ENCODE measurements at regions not wholly inside any gene's neighbourhood (a gene's known extent, or its start where the extent isn't known, plus 50 kb on each side); places are given as distances from the start of the nearest gene placed in this dataset.

DNA sequence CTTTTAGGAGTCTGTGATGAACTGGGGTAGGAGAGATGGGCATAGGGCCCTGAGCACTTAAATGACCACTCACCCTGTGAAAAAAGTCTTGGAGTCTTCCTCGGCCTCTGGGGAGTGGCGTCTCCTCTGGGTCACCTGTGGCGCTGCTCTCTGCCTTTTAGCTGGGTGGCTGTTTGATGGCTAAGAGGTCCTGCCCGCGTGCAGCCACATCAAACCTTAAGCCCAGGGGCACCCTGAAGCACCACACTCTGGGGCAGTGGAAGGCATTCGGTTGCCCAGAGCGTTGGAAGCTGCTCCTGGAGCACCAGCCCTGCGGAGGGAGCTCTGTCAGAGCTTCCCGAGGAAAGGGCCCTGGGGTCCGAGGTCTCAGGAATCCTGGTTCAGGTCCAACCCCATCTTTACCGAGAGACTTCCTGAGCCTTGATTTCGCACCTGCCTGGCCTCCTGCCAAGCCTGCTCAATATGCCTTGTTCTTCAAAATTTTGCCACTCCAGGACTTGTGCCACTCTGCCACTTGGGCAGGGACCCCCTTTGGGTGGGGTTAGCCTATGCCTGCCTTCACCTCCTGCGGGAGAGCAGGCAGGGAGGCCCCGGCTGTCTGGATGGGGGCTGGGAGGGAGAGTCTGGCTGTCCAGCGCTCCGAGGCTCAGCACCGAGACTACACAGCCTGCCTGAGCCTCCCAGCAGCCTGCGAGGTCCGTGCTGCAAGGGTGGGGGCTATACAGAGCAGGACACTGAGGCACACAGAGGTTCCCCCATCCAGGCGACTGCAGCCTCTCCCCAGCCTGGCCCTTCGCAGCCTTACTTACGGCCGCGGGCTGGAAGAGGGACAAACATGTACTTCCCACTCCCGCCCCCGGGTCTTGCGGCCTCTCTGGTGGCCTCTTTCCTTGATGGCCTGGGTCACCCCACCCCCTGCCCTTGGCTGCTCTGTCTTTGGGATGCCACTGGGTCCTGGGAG is 63.4 kb upstream of the RNU6ATAC start:
- DNase-seq (ENCODE audit: low spot score in 2 of 2) (no peak), FAIRE-seq (no peak)

GRCh38 chr9:134228649-134229048 is 64.3 kb upstream of the RNU6ATAC start:
- DNase-seq (ENCODE audit: low spot score in 2 of 2) = no peak
- no peak for FAIRE-seq

GRCh38 chr9:134229466-134230091 is 65.2 kb upstream of the RNU6ATAC start:
- DNase-seq (ENCODE audit: low spot score in 2 of 2) = no peak
- no peak for FAIRE-seq

GRCh38 chr9:134230092-134230941 is 66.0 kb upstream of the RNU6ATAC start:
- FAIRE-seq (no peak), DNase-seq (ENCODE audit: low spot score in 2 of 2) (no peak)

GRCh38 chr9:134230942-134231325 is 66.6 kb upstream of the RNU6ATAC start:
- no peak for FAIRE-seq
- no peak for DNase-seq (ENCODE audit: low spot score in 2 of 2)

DNA sequence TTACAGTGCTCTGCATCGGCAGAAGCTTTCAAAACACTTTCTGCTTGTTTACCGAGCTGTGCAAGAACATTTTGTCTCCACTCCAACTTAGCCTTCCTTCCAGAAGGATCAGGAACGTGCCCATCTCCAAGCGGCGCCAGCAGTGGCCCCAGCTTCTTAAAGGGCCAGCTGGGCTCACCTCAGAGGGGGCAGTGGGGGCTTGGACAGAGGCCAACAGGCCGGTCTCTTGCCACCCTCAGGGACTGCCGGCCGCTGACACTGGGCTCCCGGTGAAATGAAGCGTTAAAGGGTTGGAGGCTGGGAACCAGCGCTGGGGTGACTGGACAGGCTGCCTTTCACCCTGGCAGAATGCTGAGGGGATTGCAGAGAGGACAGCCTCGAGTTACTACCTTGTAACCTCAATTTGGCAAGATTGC is 67.0 kb upstream of the RNU6ATAC start:
- FAIRE-seq (no peak), DNase-seq (ENCODE audit: low spot score in 2 of 2) (no peak)

DNA sequence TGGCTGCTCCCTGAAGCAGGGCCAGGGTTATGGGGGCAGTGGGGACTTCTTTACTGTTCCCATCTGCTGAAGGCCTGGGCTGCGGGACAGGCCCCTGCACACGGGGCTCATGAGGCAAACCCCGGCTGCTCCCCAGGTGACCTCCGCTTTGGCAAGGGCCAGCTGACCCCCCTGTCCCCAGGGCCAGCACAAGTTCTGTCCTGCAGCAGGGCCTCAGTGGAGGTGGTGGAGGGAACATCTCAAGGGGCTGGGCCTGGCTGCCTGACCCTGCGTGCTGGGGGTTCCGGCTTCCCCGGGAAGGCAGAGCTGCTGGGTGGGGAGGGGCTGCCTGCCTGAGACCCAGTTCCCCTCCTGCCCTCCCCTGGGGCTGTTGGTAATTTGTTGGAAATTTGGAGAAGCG is 67.4 kb upstream of the RNU6ATAC start:
- FAIRE-seq (no peak), DNase-seq (ENCODE audit: low spot score in 2 of 2) (no peak)

DNA sequence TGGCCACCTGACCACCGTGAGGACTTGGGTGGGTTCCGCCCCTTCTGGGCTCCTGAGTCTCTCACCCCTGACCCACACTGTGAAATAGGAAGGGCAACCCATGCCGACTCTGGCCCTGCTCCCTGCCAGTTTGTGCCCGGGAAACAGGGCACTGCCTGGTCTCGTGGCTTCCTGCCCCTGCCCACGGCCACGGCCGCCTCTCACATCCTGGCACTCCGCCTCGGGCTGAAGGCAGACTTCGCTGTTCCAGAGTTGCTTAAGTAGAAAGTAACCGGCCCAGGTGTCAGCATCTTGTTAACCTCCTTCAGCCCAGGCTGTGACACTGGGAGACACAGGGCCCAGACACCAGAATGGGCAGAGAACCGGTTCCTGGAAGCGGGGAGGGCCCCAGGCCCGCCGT is 68.7 kb upstream of the RNU6ATAC start:
- DNase-seq (ENCODE audit: low spot score in 2 of 2) (no peak), FAIRE-seq (no peak)

- DNase-seq (ENCODE audit: low spot score in 2 of 2) (no peak), FAIRE-seq (no peak)
These were observed 69.8 kb upstream of the RNU6ATAC start for GRCh38 chr9:134234001-134234660.

GRCh38 chr9:134234687-134235359 is 70.5 kb upstream of the RNU6ATAC start:
- no peak for FAIRE-seq
- no peak for DNase-seq (ENCODE audit: low spot score in 2 of 2)

DNA sequence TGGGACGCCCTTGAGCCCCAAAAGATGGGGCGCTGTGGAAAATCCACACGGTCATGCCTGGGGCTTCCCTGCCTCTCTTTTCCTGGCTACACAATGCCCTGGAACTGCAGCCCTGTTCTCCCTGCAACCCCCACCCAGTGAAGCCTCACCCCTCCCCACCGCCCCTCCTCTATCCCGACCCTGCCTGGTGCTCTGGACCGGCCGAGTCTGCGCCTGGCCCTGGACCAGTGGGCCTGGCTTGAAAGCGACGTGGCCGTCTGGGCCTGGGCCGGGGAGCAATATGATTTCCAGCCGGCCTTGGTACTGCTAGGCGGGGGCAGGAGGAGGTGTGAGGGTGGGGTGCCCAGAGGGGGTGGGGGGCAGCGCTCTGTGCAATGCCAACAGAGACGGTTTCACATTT is 71.0 kb upstream of the RNU6ATAC start:
- no peak for FAIRE-seq

DNA sequence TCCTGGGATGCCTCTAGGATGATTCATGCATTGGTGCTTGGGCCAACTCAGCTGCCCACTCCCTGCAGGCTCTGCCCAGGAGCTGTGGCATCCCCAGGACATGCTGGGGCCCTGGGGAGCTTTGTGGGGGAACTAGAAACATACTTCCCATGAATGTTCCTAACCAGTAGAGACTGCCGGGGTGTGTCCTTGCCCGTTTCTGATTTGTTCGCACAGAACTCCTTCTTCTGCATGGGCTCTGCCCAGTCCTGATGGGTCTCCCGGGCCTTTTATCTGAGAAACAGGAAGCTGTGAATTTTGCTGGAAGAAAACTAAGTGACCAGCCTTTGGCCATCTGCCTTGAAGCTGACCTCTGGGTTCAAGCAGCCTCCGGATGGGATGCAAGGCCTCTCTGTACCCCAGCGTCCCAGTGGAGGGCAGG is 71.6 kb upstream of the RNU6ATAC start:
- DNase-seq (ENCODE audit: low spot score in 2 of 2) = no peak
- no peak for FAIRE-seq

More for the DNA sequence above, 71.0 kb upstream of the RNU6ATAC start:
- no peak for DNase-seq (ENCODE audit: low spot score in 2 of 2)

DNA sequence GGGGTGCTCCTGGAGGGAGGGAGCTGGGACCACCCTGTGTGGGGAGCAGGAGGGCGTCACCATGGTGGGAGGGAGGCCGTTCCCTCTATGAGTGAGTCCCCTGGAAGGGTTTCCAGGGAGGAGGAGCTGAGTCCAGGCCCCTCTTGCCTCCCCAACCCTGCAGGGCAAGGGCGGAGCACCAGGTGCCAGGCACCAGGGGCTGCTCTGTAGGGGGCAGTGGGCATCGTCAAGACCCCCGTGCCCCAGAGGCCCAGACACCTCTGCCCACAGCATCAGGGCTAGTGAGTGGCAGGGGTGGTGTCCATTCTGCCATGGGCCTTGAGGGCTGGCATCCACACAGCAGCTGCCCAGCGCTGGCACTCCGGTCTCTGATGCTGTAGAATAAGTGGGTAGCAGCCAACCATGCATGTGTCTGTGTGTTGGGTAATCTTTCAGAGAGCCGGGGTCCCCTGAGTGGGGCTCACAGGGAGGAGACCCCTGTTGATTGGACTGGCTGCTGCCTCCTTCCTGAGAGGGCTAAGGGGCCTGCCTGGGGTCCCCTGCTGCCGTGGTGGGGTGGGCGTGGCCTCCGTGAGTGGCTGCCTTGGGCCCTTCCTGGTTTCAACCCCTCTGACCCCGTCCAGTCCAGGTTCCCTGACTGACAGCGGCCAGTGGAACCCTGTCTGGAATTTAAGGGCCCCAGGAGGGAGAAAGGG is 72.7 kb upstream of the RNU6ATAC start:
- DNase-seq (ENCODE audit: low spot score in 2 of 2) (no peak), FAIRE-seq (no peak)

- DNase-seq (ENCODE audit: low spot score in 2 of 2) (no peak), FAIRE-seq (no peak)
These were observed 73.4 kb upstream of the RNU6ATAC start for GRCh38 chr9:134237630-134238265.

DNA sequence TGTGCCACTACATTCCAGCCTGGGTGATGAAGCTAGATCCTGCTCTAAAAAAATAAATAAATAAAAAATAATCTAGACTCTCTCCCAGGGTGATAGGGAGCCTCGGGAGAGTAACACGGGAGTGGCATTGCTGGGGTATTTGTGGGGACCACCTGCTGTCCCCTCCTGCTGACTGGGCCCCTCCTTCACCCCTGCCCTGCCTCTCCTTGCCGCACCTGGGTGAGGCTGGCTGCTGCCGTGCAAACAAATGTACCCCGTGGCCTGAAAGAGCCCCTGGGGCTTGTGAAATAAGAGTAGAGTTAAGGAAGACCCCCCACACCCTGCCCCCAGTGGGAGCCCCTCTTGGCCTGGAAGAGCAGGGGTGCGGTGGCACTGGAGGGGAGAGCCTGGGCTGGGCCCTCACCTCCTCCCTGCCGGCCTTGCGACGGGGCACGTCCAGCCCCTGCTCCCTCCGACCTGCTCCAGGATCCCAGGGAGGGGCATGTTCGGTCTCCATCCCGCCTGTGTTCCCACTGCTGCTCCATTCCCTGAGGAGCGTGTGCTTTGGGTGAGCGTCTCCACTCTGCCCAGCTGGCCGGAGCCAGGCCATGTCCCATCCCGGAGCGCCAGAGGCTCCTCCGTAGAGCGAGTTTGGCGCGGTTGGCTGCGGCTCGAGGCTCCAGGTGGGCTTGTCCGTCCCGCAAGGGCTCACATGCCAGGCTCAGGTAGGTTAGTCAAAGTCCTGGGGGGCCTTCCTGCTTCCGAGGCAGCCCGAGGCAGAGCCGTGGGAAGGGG is 75.0 kb upstream of the RNU6ATAC start:
- FAIRE-seq (no peak), DNase-seq (ENCODE audit: low spot score in 2 of 2) (no peak)

DNA sequence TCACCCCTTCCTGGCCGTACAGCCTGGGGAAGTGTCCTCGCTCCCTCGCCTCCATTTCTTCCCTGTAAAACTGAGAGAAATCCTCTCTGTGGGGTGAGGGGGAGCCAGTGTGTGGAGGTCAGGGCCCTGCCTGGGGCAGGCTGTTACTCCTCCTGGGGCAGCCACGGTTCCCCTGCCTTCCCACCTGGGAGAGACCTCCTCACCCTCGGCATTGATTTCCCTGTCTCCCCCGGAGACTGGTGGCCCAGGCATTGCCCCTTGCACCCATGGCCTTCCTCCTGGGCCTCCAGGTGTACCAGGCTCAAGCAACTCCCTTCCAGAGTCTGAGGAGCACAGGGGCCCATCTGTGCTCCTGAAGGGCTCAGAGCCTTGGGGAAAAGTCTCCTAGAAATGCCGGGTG is 75.6 kb upstream of the RNU6ATAC start:
- no peak for FAIRE-seq
- no peak for DNase-seq (ENCODE audit: low spot score in 2 of 2)

DNA sequence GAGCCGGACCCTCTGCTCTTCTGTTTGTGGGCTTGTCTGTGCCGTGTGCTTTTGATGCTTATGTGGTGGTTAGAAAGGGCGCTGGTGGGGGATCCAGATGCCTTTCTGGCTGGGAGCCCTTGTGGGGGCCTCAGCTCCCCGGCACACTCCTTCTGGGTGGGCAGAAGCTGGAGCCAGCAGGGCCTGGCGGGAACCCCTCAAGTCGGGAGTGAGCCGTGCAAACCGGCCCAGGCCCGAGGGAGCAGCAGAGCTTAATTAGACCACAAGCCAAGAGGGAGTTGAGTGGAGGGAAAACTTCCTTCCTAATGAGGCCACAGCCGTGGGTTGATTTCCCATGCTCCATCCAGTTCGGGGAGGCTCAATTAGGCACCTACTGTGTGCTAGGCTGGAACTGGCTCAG is 76.0 kb upstream of the RNU6ATAC start:
- FAIRE-seq (no peak), DNase-seq (ENCODE audit: low spot score in 2 of 2) (no peak)

- FAIRE-seq = no peak
- no peak for DNase-seq (ENCODE audit: low spot score in 2 of 2)
These were observed 78.3 kb upstream of the RNU6ATAC start for GRCh38 chr9:134242706-134243105.
